IMR-90 (cell line): ENCODE measurements at regions not wholly inside any gene's neighbourhood (a gene's known extent, or its start where the extent isn't known, plus 50 kb on each side); places are given as distances from the start of the nearest gene placed in this dataset.

Source experiments
- BHLHE40 ChIP-seq: fragments of 150-350 bp; IDR thresholded peaks from 2 replicates; pipeline ENCODE4 v1.6.1; 2016; ENCODE audit warnings: mild to moderate bottlenecking, low read depth, low read length
- CTCF ChIP-seq: conservative IDR thresholded peaks from 2 replicates; pipeline ENCODE4 v1.5.1; 2012; ENCODE audit warnings: mild to moderate bottlenecking, low read depth, low read length, improper control_type of control experiment
- MXI1 ChIP-seq: IDR thresholded peaks from 2 replicates; pipeline ENCODE4 v1.6.1; 2012; ENCODE audit warnings: low read depth, mild to moderate bottlenecking, low read length, moderate library complexity, borderline replicate concordance
- POLR2A ChIP-seq: IDR thresholded peaks from 2 replicates; pipeline ENCODE4 v1.6.1; 2012; ENCODE audit warnings: mild to moderate bottlenecking, low read depth, low read length
- RAD21 ChIP-seq: IDR thresholded peaks from 2 replicates; pipeline ENCODE4 v1.6.1; 2012; ENCODE audit warnings: low read length, improper control_type of control experiment
- RFX5 ChIP-seq: IDR thresholded peaks from 2 replicates; pipeline ENCODE4 v1.8.0; 2012; ENCODE audit warnings: low read depth, mild to moderate bottlenecking, low read length, moderate library complexity
- USF2 ChIP-seq: fragments of 150-350 bp; IDR thresholded peaks from 2 replicates; pipeline ENCODE4 v1.6.1; 2017; ENCODE audit warnings: mild to moderate bottlenecking, antibody characterized with exemption, low read length, low read depth

- TF ChIP-seq CTCF, result no peak
- no peak for TF ChIP-seq RFX5
- TF ChIP-seq RAD21, result no peak
- TF ChIP-seq BHLHE40, result no peak
- no peak for TF ChIP-seq POLR2A
- TF ChIP-seq USF2, result no peak
- no peak for TF ChIP-seq MXI1
Measured at GRCh38 chr21:43280949-43281633, 112.3 kb downstream of the CRYAA start.
